ENCODE measurements at regions not wholly inside any gene's neighbourhood (a gene's known extent, or its start where the extent isn't known, plus 50 kb on each side); places are given as distances from the start of the nearest gene placed in this dataset.

- H3K9me2 ChIP-seq (replicated peaks; ENCODE audit: low read length), result no peaks in the 10 kb centered on the region
- no peaks in the 10 kb centered on the region for H3K79me2 ChIP-seq (ENCODE audit: low read length)
- no peaks in the 10 kb centered on the region for H4K20me1 ChIP-seq (ENCODE audit: low read length)
- no peak overlapping the region for H3K4me3 ChIP-seq (ENCODE audit: low read length)
- peaks cover 15% of the 10 kb centered on the region; the same call in 1 of the 2 replicates for H3K27me3 ChIP-seq (ENCODE audit: low read length)
- no peaks in the 10 kb centered on the region for H3K9me3 ChIP-seq (ENCODE audit: low read length)
- H3K36me3 ChIP-seq (ENCODE audit: low read depth, low read length), result no peaks in the 10 kb centered on the region
- intact Hi-C loops (cut with micrococcal nuclease), result no loop called here
- POLR2A ChIA-PET (ENCODE audit: unreplicated experiment), result no interaction called here
- H2AFZ ChIP-seq (ENCODE audit: low read length), result no peak overlapping the region
- CTCF ChIA-PET, result no interaction called here
- no peak overlapping the region for H3K27ac ChIP-seq (ENCODE audit: low read length)
- no peak overlapping the region for H3K4me2 ChIP-seq (ENCODE audit: low read length)
- no peak for TF ChIP-seq CTCF (conservative IDR thresholded peaks at IDR 0.05; ENCODE audit: low read depth, low read length)
- TF ChIP-seq EZH2phosphoT487 (IDR thresholded peaks at IDR 0.05; ENCODE audit: borderline replicate concordance, low read length), result no peak
- TF ChIP-seq EZH2 (IDR thresholded peaks at IDR 0.05; ENCODE audit: low read length, unreplicated experiment), result no peak
- no peaks in the 10 kb centered on the region for H3F3A ChIP-seq (ENCODE audit: low read length, unreplicated experiment)
- no TSS peak for BruUV-seq (replicated peaks)
- H3K9ac ChIP-seq (ENCODE audit: low read length), result no peak overlapping the region
- ATAC-seq (no peak), DNase-seq (no peak)
- H3K4me1 ChIP-seq (ENCODE audit: insufficient read depth, low read length), result no peaks in the 10 kb centered on the region
Measured at GRCh38 chr5:175013251-175013650, 288.9 kb downstream of the MSX2 start.

DNA sequence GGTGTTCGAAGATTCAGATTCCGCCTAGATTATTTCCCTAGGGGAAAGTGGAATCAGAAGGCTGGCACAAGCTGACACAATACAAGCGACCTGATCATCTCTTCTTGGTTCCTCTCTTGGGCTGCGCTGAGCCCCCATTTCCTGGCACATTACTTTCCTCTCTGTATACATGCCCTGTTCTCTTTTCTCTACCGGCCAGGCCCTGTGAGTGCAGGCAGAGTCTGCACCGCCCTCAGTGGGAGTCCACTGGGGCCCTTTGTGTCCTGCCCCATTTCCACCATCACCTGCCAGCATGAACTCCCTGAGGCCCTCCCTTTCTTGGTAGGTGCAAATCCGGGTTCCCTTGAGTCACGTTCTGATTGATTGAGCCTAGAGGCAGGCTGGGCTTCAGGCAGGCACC lies 287.9 kb downstream of the MSX2 start:
- H3K9ac ChIP-seq (ENCODE audit: low read length), result no peak overlapping the region
- no TSS peak for BruUV-seq (replicated peaks)
- intact Hi-C loops (cut with micrococcal nuclease), result no loop called here
- H3K27ac ChIP-seq (ENCODE audit: low read length), result no peak overlapping the region
- H3K79me2 ChIP-seq (ENCODE audit: low read length), result no peaks in the 10 kb centered on the region
- CTCF ChIA-PET, result no interaction called here
- no peaks in the 10 kb centered on the region for H3K9me2 ChIP-seq (replicated peaks; ENCODE audit: low read length)
- no peaks in the 10 kb centered on the region for H3K36me3 ChIP-seq (ENCODE audit: low read depth, low read length)
- peaks cover 15% of the 10 kb centered on the region; the same call in 1 of the 2 replicates for H3K27me3 ChIP-seq (ENCODE audit: low read length)
- no peak overlapping the region for H3K4me2 ChIP-seq (ENCODE audit: low read length)
- DNase-seq (no peak), ATAC-seq (no peak)
- no peaks in the 10 kb centered on the region for H3F3A ChIP-seq (ENCODE audit: low read length, unreplicated experiment)
- no peak overlapping the region for H2AFZ ChIP-seq (ENCODE audit: low read length)
- H3K9me3 ChIP-seq (ENCODE audit: low read length), result no peaks in the 10 kb centered on the region
- H3K4me3 ChIP-seq (ENCODE audit: low read length), result no peak overlapping the region
- TF ChIP-seq EZH2 (IDR thresholded peaks at IDR 0.05; ENCODE audit: low read length, unreplicated experiment) (no peak), EZH2phosphoT487 (IDR thresholded peaks at IDR 0.05; ENCODE audit: borderline replicate concordance, low read length) (no peak), CTCF (conservative IDR thresholded peaks at IDR 0.05; ENCODE audit: low read depth, low read length) (no peak)
- H4K20me1 ChIP-seq (ENCODE audit: low read length), result no peaks in the 10 kb centered on the region
- H3K4me1 ChIP-seq (ENCODE audit: insufficient read depth, low read length), result no peaks in the 10 kb centered on the region
- POLR2A ChIA-PET (ENCODE audit: unreplicated experiment), result no interaction called here

DNA sequence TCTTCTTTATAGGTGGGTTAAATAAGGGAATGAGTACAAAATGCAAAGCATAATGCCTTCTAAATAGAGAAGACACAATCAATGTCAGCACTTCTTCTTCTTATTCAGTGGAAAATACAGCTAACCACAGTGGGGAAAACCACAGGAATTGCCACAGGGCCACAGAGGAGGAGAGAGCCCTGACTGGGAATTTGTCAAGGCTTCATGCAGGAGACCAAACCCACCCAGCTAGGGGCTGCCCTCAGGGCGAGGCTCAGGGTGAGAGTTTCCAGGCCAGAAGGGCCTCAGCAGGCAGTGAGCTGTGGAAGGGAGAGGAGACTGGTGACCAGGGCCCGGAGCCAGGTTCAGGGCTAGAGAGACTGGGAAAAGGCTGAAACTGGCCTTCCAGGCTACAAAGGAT lies 279.1 kb downstream of the MSX2 start:
- ChIA-PET POLR2A (ENCODE audit: unreplicated experiment) (no interaction called here), CTCF (no interaction called here)
- no TSS peak for BruUV-seq (replicated peaks)
- no peak for DNase-seq
- Histone ChIP-seq H3K9me2 (replicated peaks; ENCODE audit: low read length) (no peaks in the 10 kb centered on the region), H3K36me3 (ENCODE audit: low read depth, low read length) (no peaks in the 10 kb centered on the region), H3K9me3 (ENCODE audit: low read length) (no peaks in the 10 kb centered on the region), H3K9ac (ENCODE audit: low read length) (no peak overlapping the region), H3K27me3 (ENCODE audit: low read length) (no peaks in the 10 kb centered on the region), H4K20me1 (ENCODE audit: low read length) (no peaks in the 10 kb centered on the region), H3K4me1 (ENCODE audit: insufficient read depth, low read length) (no peaks in the 10 kb centered on the region), H3K4me2 (ENCODE audit: low read length) (no peak overlapping the region), H3K4me3 (ENCODE audit: low read length) (no peak overlapping the region), H3F3A (ENCODE audit: low read length, unreplicated experiment) (no peaks in the 10 kb centered on the region), H2AFZ (ENCODE audit: low read length) (no peak overlapping the region), H3K27ac (ENCODE audit: low read length) (no peak overlapping the region), H3K79me2 (ENCODE audit: low read length) (no peaks in the 10 kb centered on the region)
- intact Hi-C loops (cut with micrococcal nuclease), result no loop called here
- ATAC-seq, result no peak
- no peak for TF ChIP-seq CTCF (conservative IDR thresholded peaks at IDR 0.05; ENCODE audit: low read depth, low read length)
- TF ChIP-seq EZH2 (IDR thresholded peaks at IDR 0.05; ENCODE audit: low read length, unreplicated experiment), result no peak
- no peak for TF ChIP-seq EZH2phosphoT487 (IDR thresholded peaks at IDR 0.05; ENCODE audit: borderline replicate concordance, low read length)
